K562 (cell line): ENCODE measurements at regions not wholly inside any gene's neighbourhood (a gene's known extent, or its start where the extent isn't known, plus 50 kb on each side); places are given as distances from the start of the nearest gene placed in this dataset.

Source experiments
- ARID1B ChIP-seq: fragments of 450-650 bp; IDR thresholded peaks from 2 replicates; pipeline ENCODE4 v1.6.1; 2016; ENCODE audit warnings: antibody characterized with exemption, mild to moderate bottlenecking, inconsistent platforms
- BCLAF1 ChIP-seq, 2 experiments: fragments of 450-650 bp in 1 of 2; IDR thresholded peaks; 2 replicates each; pipeline ENCODE4 v1.6.1; 2011 to 2017; ENCODE audit warnings: low read depth in 2 of 2, antibody characterized with exemption in 1 of 2, borderline replicate concordance in 1 of 2, low read length in 1 of 2, mild to moderate bottlenecking in 1 of 2, mixed read lengths in 1 of 2; ENCODE audit not compliant: control insufficient read depth in 1 of 2
- CBX5 ChIP-seq: IDR thresholded peaks from 2 replicates; pipeline ENCODE4 v1.6.1; 2014; ENCODE audit warnings: low read depth, borderline replicate concordance
- E2F5 ChIP-seq: sonication (generic); formaldehyde crosslinking; IDR thresholded peaks from 2 replicates; pipeline ENCODE4 v1.8.0; 2022; ENCODE audit warnings: mild to moderate bottlenecking, missing genetic modification reagents
- EGR1 ChIP-seq: fragments of 450-650 bp; conservative IDR thresholded peaks from 2 replicates; pipeline ENCODE4 v1.6.1; 2017; ENCODE audit warnings: mild to moderate bottlenecking
- GTF2A2 ChIP-seq: IDR thresholded peaks from 2 replicates; pipeline ENCODE4 v1.6.1; 2016; ENCODE audit warnings: mild to moderate bottlenecking, missing genetic modification characterization, missing compliant biosample characterization
- HDAC1 ChIP-seq, 2 experiments: fragments of 450-650 bp; IDR thresholded peaks; 2 replicates each; pipeline ENCODE4 v1.6.1; 2016 to 2017; ENCODE audit warnings: inconsistent platforms in 1 of 2, mild to moderate bottlenecking in 1 of 2, moderate library complexity in 1 of 2
- LCOR ChIP-seq: sonication (generic); formaldehyde crosslinking; IDR thresholded peaks from 2 replicates; pipeline ENCODE4 v1.8.0; 2022; ENCODE audit warnings: mild to moderate bottlenecking, missing genetic modification reagents
- PPARD ChIP-seq: fragments of 250-450 bp; sonication (Bioruptor Pico); IDR thresholded peaks from 2 replicates; pipeline ENCODE4 v1.8.0; 2022; ENCODE audit warnings: inconsistent platforms, mild to moderate bottlenecking, moderate library complexity
- RERE ChIP-seq: sonication (generic); formaldehyde crosslinking; IDR thresholded peaks from 2 replicates; pipeline ENCODE4 v1.8.0; 2023; ENCODE audit warnings: missing genetic modification reagents, mild to moderate bottlenecking, borderline replicate concordance
- TAF15 ChIP-seq: fragments of 200-400 bp; formaldehyde crosslinking; IDR thresholded peaks from 2 replicates; pipeline ENCODE4 v1.6.1; 2017; ENCODE audit warnings: mild to moderate bottlenecking, low read depth, low read length, moderate library complexity
- TCF3 ChIP-seq: sonication (generic); formaldehyde crosslinking; IDR thresholded peaks from 2 replicates; pipeline ENCODE4 v1.4.0; 2020; ENCODE audit warnings: mild to moderate bottlenecking, missing genetic modification reagents
- ZNF140 ChIP-seq: fragments of 250-450 bp; sonication (Bioruptor Pico); IDR thresholded peaks from 2 replicates; pipeline ENCODE4 v1.8.0; 2021; ENCODE audit warnings: moderate library complexity, mild to moderate bottlenecking, inconsistent platforms
- ZNF444 ChIP-seq: fragments of 250-450 bp; sonication (Bioruptor Pico); IDR thresholded peaks from 2 replicates; pipeline ENCODE4 v1.4.0; 2020; ENCODE audit warnings: mild to moderate bottlenecking, moderate library complexity
- ZNF512 ChIP-seq: IDR thresholded peaks from 2 replicates; pipeline ENCODE4 v1.6.1; 2016; ENCODE audit warnings: missing genetic modification characterization, missing compliant biosample characterization
- ZNF76 ChIP-seq: fragments of 250-450 bp; sonication (Bioruptor Pico); IDR thresholded peaks from 2 replicates; pipeline ENCODE4 v1.4.0; 2020; ENCODE audit warnings: mild to moderate bottlenecking, moderate library complexity, borderline replicate concordance
- ZNF830 ChIP-seq: fragments of 250-450 bp; sonication (Bioruptor Pico); IDR thresholded peaks from 2 replicates; pipeline ENCODE4 v1.5.0; 2021; ENCODE audit warnings: mild to moderate bottlenecking

GRCh38 chr3:72288955-72289691 lies 504.2 kb upstream of the PROK2 start (continued):
- TF ChIP-seq BCLAF1 (IDR thresholded peaks at IDR 0.05; ENCODE audit: borderline replicate concordance in 1 of 2, control insufficient read depth in 1 of 2, low read depth in 2 of 2, low read length in 1 of 2) (no peak), CBX5 (no peak), PPARD (no peak), TCF3 (CRISPR knock-in tag) (peak; percentile 96), ZNF512 (tag) (no peak), ZNF140 (CRISPR knock-in tag) (no peak), RERE (no peak), ARID1B (peak; percentile 97), ZNF76 (CRISPR knock-in tag) (no peak), EGR1 (peak; percentile 70), ZNF830 (CRISPR knock-in tag) (no peak), GTF2A2 (tag) (0 out of 2 replicates have a peak, but pooled peaks have one; percentile 17), HDAC1 (IDR thresholded peaks at IDR 0.05) (peak in 1 of 2 experiments; percentile 51; a peak in 2 of 4 replicates), TAF15 (no peak), E2F5 (no peak), LCOR (CRISPR knock-in tag) (peak; percentile 65; the same call in 1 of the 2 replicates), ZNF444 (CRISPR knock-in tag) (peak; percentile 43; the same call in 1 of the 2 replicates)
